ENCODE measurements at regions not wholly inside any gene's neighbourhood (a gene's known extent, or its start where the extent isn't known, plus 50 kb on each side); places are given as distances from the start of the nearest gene placed in this dataset.

DNA sequence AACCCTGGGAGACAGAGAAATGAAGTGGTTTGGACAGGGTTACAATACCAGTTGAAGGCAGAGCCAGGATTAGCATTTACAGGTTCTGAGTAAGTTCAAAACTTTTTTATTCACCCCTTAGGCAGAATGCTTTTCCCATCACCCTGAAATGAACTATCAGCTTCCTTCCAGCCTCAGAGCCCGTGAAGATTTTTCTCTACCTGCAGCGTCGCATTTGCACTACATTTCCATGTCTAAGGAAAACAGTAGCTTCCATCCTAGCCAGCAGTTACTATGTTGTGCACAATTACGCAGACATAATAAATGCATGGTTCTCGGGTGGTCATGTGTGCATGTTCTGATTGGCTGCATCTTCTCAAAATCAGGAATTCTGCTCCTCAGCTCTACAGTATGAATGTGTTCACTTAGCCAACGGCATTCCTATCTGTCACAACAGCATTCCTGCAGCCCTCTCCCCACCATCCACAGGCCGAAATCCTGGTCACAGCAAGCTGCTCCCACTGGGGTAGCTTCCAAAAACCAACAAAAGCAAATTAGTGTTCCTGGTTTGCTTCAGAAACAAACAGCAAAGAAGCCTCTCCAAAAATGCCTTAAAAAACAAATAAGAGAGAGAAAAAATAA is 510.8 kb upstream of the SEMA6D start:
- no peaks in the 10 kb centered on the region for H3K36me3 ChIP-seq (ENCODE audit: control insufficient read depth in 1 of 2, insufficient read depth in 2 of 2, low read length in 2 of 2)
- H3K27me3 ChIP-seq (ENCODE audit: low read depth, low read length): no peaks in the 10 kb centered on the region
- no peaks in the 10 kb centered on the region for H3K9me3 ChIP-seq (ENCODE audit: control insufficient read depth in 1 of 2, low read length in 2 of 2)
- no peaks in the 10 kb centered on the region for H3K4me1 ChIP-seq (ENCODE audit: control insufficient read depth in 1 of 2, insufficient read depth in 2 of 2, low read length in 2 of 2)
- no peak overlapping the region for H3K4me3 ChIP-seq (ENCODE audit: low read depth in 1 of 2, low read length in 2 of 2)
- no peak overlapping the region for H3K27ac ChIP-seq (ENCODE audit: low read length)

DNA sequence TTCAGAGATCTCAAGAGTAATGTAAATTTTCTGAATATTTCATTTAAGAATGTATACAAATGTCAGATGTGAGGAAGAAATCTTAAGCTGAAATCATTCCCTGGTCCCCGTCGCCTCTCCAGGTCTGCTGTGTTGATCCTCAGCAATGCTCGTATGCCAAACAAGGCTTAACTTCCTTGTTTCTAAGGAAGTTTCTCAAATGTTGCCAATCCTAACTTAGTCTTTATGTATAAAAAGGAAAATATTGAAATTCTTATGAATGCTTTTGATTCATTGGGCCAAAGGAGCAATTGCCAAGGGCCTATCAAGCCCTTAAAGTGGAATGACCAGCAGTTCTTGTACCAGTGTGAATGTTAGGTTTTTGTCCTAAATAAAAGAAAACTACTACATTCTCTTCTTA is 507.7 kb upstream of the SEMA6D start:
- no peaks in the 10 kb centered on the region for H3K4me1 ChIP-seq (ENCODE audit: control insufficient read depth in 1 of 2, insufficient read depth in 2 of 2, low read length in 2 of 2)
- no peaks in the 10 kb centered on the region for H3K27me3 ChIP-seq (ENCODE audit: low read depth, low read length)
- no peak overlapping the region for H3K4me3 ChIP-seq (ENCODE audit: low read depth in 1 of 2, low read length in 2 of 2)
- no peak overlapping the region for H3K27ac ChIP-seq (ENCODE audit: low read length)
- H3K9me3 ChIP-seq (ENCODE audit: control insufficient read depth in 1 of 2, low read length in 2 of 2): no peaks in the 10 kb centered on the region
- H3K36me3 ChIP-seq (ENCODE audit: control insufficient read depth in 1 of 2, insufficient read depth in 2 of 2, low read length in 2 of 2): no peaks in the 10 kb centered on the region

DNA sequence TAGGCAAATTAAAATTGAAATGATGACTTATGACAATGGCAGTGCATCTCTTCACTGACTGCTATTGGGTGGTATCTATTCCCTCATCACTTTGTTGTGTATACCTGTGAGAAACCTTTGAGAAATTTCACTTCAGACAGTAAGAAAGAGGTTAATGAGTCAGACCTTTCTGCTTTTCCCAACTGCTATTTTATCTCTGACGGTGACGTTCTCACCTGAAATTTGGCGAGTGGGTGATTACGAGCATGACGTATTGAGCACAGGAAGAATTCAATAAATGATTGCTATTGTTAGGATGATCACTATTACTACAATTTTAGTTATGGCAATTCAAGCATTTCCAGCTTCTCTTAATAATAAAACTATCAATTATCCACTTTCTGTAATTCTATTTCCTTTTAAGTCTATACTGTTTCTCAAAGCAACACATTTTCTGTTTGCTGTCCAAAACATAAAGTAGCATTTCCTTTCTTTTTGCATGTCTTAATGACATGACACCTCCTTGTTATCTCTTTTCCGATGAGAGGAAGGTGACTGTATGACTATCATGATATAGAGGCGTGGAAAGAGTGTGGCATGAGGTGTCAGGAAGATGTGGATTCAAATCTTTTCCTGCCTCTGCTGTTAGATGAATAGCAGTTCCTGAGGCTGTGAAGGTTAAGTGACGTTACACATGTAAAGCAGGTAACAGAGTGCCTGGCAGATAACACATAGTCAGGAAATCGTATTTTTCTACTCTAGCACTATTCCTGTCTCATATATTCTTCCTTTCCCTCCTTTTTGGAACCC is 504.9 kb upstream of the SEMA6D start:
- Histone ChIP-seq H3K4me1 (ENCODE audit: control insufficient read depth in 1 of 2, insufficient read depth in 2 of 2, low read length in 2 of 2) (no peaks in the 10 kb centered on the region), H3K4me3 (ENCODE audit: low read depth in 1 of 2, low read length in 2 of 2) (no peak overlapping the region), H3K27me3 (ENCODE audit: low read depth, low read length) (no peaks in the 10 kb centered on the region), H3K36me3 (ENCODE audit: control insufficient read depth in 1 of 2, insufficient read depth in 2 of 2, low read length in 2 of 2) (no peaks in the 10 kb centered on the region), H3K27ac (ENCODE audit: low read length) (no peak overlapping the region), H3K9me3 (ENCODE audit: control insufficient read depth in 1 of 2, low read length in 2 of 2) (no peaks in the 10 kb centered on the region)

DNA sequence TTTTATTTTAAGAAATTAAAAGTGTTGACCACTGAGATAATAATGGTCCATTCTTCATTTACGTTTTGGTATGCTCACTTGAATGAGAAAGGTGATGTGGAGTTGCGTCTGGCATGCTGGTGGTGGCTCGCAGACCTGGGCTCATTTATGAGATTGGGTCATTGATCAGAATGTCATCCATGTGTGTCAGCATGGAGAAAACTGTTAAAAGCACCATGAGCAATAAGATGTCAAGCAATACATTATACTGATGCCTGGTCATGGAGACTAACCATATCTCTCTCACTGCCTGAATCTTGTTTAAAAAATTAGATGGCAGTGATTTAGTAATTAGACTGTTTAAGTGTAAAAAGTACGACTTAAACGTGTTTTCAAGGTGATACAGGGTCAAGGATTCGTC is 503.4 kb upstream of the SEMA6D start:
- Histone ChIP-seq H3K4me3 (ENCODE audit: low read depth in 1 of 2, low read length in 2 of 2) (no peak overlapping the region), H3K27me3 (ENCODE audit: low read depth, low read length) (no peaks in the 10 kb centered on the region), H3K27ac (ENCODE audit: low read length) (no peak overlapping the region), H3K4me1 (ENCODE audit: control insufficient read depth in 1 of 2, insufficient read depth in 2 of 2, low read length in 2 of 2) (no peaks in the 10 kb centered on the region), H3K9me3 (ENCODE audit: control insufficient read depth in 1 of 2, low read length in 2 of 2) (no peaks in the 10 kb centered on the region), H3K36me3 (ENCODE audit: control insufficient read depth in 1 of 2, insufficient read depth in 2 of 2, low read length in 2 of 2) (no peaks in the 10 kb centered on the region)

DNA sequence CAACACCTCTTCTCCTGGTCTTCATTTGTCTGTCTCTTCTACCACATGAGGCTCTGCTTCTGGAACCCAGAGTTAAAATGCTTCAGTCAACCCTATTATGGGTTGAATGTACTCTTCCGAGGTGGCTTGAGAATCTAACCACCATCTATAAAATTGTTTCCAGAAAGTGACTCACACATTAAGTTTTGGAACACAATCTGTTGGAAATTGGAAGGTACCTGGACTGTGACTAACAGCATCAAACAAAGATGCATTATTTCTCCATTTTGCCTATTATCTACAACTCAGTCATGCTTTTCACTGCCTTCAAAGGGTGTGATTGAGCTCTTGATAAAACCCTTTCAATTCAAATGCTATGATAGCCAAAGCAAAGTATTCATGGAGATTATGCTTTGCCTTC is 499.0 kb upstream of the SEMA6D start:
- Histone ChIP-seq H3K4me1 (ENCODE audit: control insufficient read depth in 1 of 2, insufficient read depth in 2 of 2, low read length in 2 of 2) (no peaks in the 10 kb centered on the region), H3K27me3 (ENCODE audit: low read depth, low read length) (no peaks in the 10 kb centered on the region), H3K27ac (ENCODE audit: low read length) (no peak overlapping the region), H3K36me3 (ENCODE audit: control insufficient read depth in 1 of 2, insufficient read depth in 2 of 2, low read length in 2 of 2) (no peaks in the 10 kb centered on the region), H3K4me3 (ENCODE audit: low read depth in 1 of 2, low read length in 2 of 2) (no peak overlapping the region), H3K9me3 (ENCODE audit: control insufficient read depth in 1 of 2, low read length in 2 of 2) (no peaks in the 10 kb centered on the region)

DNA sequence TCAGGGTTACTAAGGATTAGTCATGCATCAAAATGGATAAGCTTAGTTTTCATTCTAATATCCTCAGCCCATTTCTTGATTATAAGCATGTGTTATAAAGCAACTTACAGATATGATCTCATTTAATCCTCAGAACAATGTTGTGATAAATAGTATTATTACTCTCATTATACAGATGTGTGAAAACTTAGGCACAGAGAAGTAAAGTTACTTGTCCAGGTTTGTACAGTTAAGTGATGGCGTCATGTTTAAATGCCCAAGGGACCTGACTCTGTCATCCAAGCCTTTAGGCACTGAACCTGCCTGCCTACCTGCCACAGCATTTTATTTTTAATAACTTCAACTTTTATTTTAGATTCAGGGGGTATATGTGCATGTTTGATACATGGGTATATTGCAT is 472.9 kb upstream of the SEMA6D start:
- Histone ChIP-seq H3K4me1 (ENCODE audit: control insufficient read depth in 1 of 2, insufficient read depth in 2 of 2, low read length in 2 of 2) (no peaks in the 10 kb centered on the region), H3K27ac (ENCODE audit: low read length) (no peak overlapping the region), H3K4me3 (ENCODE audit: low read depth in 1 of 2, low read length in 2 of 2) (no peak overlapping the region), H3K27me3 (ENCODE audit: low read depth, low read length) (no peaks in the 10 kb centered on the region), H3K9me3 (ENCODE audit: control insufficient read depth in 1 of 2, low read length in 2 of 2) (no peaks in the 10 kb centered on the region), H3K36me3 (ENCODE audit: control insufficient read depth in 1 of 2, insufficient read depth in 2 of 2, low read length in 2 of 2) (no peaks in the 10 kb centered on the region)

DNA sequence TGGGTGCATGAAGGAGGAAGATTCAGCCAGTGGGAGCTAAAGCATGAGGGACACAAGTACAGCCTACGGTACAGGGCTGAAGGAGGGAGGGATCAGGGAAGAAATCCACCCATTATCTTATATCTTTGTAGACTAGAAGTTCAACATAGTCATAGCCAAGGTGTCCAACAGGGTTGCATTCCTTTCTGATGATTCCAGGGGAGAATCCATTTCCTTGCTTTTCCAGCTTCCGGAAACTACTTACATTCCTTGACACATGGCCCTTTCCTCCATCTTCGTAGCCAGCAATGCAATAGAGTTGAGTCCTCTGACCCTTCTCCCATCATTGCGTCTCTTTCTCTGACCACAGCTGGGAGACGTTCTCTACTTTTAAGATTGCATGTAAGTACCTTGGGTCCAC is 471.0 kb upstream of the SEMA6D start:
- no peaks in the 10 kb centered on the region for H3K9me3 ChIP-seq (ENCODE audit: control insufficient read depth in 1 of 2, low read length in 2 of 2)
- no peaks in the 10 kb centered on the region for H3K27me3 ChIP-seq (ENCODE audit: low read depth, low read length)
- no peak overlapping the region for H3K27ac ChIP-seq (ENCODE audit: low read length)
- H3K4me3 ChIP-seq (ENCODE audit: low read depth in 1 of 2, low read length in 2 of 2): no peak overlapping the region
- H3K4me1 ChIP-seq (ENCODE audit: control insufficient read depth in 1 of 2, insufficient read depth in 2 of 2, low read length in 2 of 2): no peaks in the 10 kb centered on the region
- H3K36me3 ChIP-seq (ENCODE audit: control insufficient read depth in 1 of 2, insufficient read depth in 2 of 2, low read length in 2 of 2): no peaks in the 10 kb centered on the region

DNA sequence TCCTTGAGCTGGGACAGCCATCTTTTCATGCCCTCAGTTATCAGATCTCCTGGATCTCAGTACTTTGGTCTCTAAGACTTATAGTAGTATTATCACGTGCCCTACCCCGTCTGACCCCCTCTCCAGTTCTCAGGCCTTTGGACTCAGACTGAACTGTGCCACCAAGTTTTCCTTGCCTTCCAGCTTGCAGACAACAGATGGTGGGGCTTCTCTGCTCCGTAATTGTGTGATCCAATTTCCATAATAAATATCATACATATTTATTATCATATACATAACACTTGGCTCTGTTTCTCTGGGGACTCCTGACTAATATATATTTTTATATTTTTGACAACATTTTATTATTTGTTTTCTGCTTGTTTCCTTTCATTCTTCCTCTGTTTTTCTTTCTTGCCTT is 458.8 kb upstream of the SEMA6D start:
- H3K27me3 ChIP-seq (ENCODE audit: low read depth, low read length): no peaks in the 10 kb centered on the region
- no peak overlapping the region for H3K27ac ChIP-seq (ENCODE audit: low read length)
- H3K36me3 ChIP-seq (ENCODE audit: control insufficient read depth in 1 of 2, insufficient read depth in 2 of 2, low read length in 2 of 2): no peaks in the 10 kb centered on the region
- H3K4me1 ChIP-seq (ENCODE audit: control insufficient read depth in 1 of 2, insufficient read depth in 2 of 2, low read length in 2 of 2): no peaks in the 10 kb centered on the region
- no peak overlapping the region for H3K4me3 ChIP-seq (ENCODE audit: low read depth in 1 of 2, low read length in 2 of 2)
- H3K9me3 ChIP-seq (ENCODE audit: control insufficient read depth in 1 of 2, low read length in 2 of 2): peaks cover 0 to 2% of the 10 kb centered on the region in 2 donors

DNA sequence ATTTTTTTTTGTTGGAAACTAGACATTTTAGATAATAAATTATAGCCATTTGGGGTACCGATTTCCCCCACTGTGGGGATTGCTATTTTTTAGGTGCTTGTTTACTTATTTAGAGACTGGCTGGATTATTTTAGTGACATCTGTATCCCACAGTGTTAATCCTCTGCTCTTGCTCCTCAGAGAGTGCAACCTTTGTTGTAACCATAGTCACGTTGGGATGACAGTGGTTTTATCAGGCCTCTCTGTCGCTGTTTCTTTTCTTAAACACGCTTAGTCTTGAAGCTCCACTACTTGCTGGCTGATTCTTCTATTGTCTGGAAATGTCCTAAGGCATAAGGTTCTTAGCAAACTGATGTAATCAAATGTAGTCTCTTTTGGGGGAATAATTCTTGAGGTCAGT is 451.6 kb upstream of the SEMA6D start:
- Histone ChIP-seq H3K27me3 (ENCODE audit: low read depth, low read length) (no peaks in the 10 kb centered on the region), H3K4me3 (ENCODE audit: low read depth in 1 of 2, low read length in 2 of 2) (no peak overlapping the region), H3K36me3 (ENCODE audit: control insufficient read depth in 1 of 2, insufficient read depth in 2 of 2, low read length in 2 of 2) (no peaks in the 10 kb centered on the region), H3K4me1 (ENCODE audit: control insufficient read depth in 1 of 2, insufficient read depth in 2 of 2, low read length in 2 of 2) (no peaks in the 10 kb centered on the region), H3K9me3 (ENCODE audit: control insufficient read depth in 1 of 2, low read length in 2 of 2) (no peaks in the 10 kb centered on the region), H3K27ac (ENCODE audit: low read length) (no peak overlapping the region)

DNA sequence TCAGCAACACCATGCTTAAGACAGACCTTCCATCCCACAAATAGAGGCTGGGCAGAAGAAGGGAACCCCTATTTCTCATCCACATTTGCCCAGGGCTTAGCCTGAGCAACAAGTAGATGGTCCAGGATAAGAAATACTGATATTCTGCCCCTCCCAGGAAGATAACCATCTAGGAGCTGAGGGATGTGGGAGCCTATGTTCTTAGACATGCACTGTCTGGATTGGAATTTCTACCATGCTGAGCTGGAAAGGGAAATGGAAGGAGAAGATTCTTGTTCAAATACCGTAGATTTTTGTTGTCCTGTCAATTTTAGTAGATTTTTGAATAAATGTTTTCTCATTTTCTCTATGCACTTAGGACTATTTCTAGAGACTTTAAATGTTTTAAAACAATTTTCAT is 450.7 kb upstream of the SEMA6D start:
- H3K4me1 ChIP-seq (ENCODE audit: control insufficient read depth in 1 of 2, insufficient read depth in 2 of 2, low read length in 2 of 2): no peaks in the 10 kb centered on the region
- no peak overlapping the region for H3K27ac ChIP-seq (ENCODE audit: low read length)
- H3K9me3 ChIP-seq (ENCODE audit: control insufficient read depth in 1 of 2, low read length in 2 of 2): no peaks in the 10 kb centered on the region
- H3K27me3 ChIP-seq (ENCODE audit: low read depth, low read length): no peaks in the 10 kb centered on the region
- no peaks in the 10 kb centered on the region for H3K36me3 ChIP-seq (ENCODE audit: control insufficient read depth in 1 of 2, insufficient read depth in 2 of 2, low read length in 2 of 2)
- no peak overlapping the region for H3K4me3 ChIP-seq (ENCODE audit: low read depth in 1 of 2, low read length in 2 of 2)

DNA sequence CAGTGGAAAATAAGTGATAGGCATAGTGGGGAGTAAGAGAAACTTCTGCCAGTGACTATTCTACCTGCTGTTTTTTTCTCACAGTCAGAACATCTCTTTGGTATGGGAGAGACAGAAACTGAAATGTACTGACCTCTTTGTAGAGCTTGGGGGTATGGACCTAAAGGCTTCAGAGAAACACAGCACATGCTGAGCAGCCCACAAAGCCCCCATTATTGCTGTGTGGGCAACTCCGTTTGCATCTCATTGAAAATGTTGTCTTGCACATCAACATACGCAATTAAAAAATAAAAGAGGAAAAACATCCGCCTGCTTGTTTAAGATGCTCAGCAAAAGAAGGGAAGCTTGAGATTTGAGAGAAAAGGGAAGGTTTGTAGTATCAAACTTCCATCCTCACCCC is 443.4 kb upstream of the SEMA6D start:
- Histone ChIP-seq H3K9me3 (ENCODE audit: control insufficient read depth in 1 of 2, low read length in 2 of 2) (peaks cover 0 to 11% of the 10 kb centered on the region in 2 donors), H3K27ac (ENCODE audit: low read length) (no peak overlapping the region), H3K27me3 (ENCODE audit: low read depth, low read length) (no peaks in the 10 kb centered on the region), H3K4me1 (ENCODE audit: control insufficient read depth in 1 of 2, insufficient read depth in 2 of 2, low read length in 2 of 2) (no peaks in the 10 kb centered on the region), H3K4me3 (ENCODE audit: low read depth in 1 of 2, low read length in 2 of 2) (no peak overlapping the region), H3K36me3 (ENCODE audit: control insufficient read depth in 1 of 2, insufficient read depth in 2 of 2, low read length in 2 of 2) (no peaks in the 10 kb centered on the region)

DNA sequence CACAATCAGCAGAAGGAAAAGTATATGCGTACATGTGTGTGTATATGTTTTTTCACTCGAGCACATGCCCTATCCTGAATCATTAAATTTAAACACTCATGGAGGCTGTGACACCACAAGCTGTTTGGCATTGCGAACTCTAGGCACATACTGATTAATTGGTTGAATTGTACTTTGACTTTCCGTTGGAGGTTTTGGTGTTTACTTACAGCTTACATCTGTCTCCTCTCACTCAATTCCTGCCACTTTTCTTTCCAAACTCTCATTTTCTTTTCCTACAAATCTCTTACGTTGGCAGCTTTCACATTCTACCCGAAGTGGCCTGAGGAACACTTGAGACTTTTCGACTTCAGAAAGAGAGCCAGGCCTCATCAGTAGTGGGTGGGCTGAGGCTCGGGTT is 434.1 kb upstream of the SEMA6D start:
- H3K27ac ChIP-seq (ENCODE audit: low read length): no peak overlapping the region
- no peaks in the 10 kb centered on the region for H3K36me3 ChIP-seq (ENCODE audit: control insufficient read depth in 1 of 2, insufficient read depth in 2 of 2, low read length in 2 of 2)
- H3K4me3 ChIP-seq (ENCODE audit: low read depth in 1 of 2, low read length in 2 of 2): no peak overlapping the region
- H3K4me1 ChIP-seq (ENCODE audit: control insufficient read depth in 1 of 2, insufficient read depth in 2 of 2, low read length in 2 of 2): no peaks in the 10 kb centered on the region
- H3K9me3 ChIP-seq (ENCODE audit: control insufficient read depth in 1 of 2, low read length in 2 of 2): peaks cover 0 to 2% of the 10 kb centered on the region in 2 donors
- no peaks in the 10 kb centered on the region for H3K27me3 ChIP-seq (ENCODE audit: low read depth, low read length)

Measured in muscle layer of duodenum (tissue), 2 donors.